PC-3 (cell line): ENCODE measurements at regions not wholly inside any gene's neighbourhood (a gene's known extent, or its start where the extent isn't known, plus 50 kb on each side); places are given as distances from the start of the nearest gene placed in this dataset.

Source experiments
- EZH2 ChIP-seq: fragments of 300-600 bp; sonication (generic); IDR thresholded peaks from one replicate; pipeline ENCODE4 v1.6.1; 2017; ENCODE audit warnings: antibody characterized with exemption, mild to moderate bottlenecking, low read length; ENCODE audit not compliant: unreplicated experiment
- TF ChIP-seq, protein P1 (sequence below): fragments of 300-600 bp; sonication (generic); conservative IDR thresholded peaks from 2 replicates; pipeline ENCODE4 v1.5.1; 2017; ENCODE audit warnings: antibody characterized with exemption, low read depth, mild to moderate bottlenecking, low read length

DNA sequence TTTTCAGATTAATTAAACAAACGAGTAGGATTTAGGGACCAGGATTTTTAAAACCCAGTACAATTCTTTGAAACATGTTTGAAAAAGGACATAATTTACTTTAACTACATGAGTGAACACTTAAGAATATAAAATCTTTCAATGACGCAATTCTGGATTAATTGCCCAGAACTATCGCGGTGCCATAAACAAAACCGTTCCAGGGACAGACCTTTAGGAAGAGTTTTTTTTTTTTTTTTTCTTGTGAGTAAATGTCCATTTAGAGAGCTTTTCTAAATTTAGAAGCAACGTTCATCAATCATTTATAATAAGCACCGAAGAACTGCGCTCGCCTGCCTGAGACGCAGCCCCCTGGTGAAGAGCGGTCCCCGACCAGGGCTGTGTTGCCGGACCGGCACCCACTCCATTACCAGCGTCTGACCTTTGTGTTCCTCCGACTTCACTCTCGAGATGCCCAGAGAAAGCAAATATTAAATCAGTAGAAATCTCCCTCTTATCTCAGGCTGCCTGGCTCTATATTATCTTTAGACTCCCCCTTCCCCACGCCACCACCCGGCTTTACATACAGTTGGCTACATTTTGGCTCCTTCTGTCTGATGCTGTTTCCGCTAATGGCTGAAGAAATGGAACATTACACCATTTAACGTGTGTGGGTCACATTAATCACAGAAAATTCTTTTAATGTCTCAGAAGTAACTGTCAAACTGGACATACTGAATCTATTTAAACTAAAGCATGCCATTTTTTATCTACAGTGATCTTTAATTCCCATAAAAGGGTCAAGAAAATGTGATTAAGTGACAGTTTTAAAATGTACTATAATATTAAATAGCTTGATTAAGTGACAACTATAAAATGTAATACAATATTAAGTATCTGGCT is 364.0 kb upstream of the MEIS1 start:
- TF ChIP-seq, protein P1, sequence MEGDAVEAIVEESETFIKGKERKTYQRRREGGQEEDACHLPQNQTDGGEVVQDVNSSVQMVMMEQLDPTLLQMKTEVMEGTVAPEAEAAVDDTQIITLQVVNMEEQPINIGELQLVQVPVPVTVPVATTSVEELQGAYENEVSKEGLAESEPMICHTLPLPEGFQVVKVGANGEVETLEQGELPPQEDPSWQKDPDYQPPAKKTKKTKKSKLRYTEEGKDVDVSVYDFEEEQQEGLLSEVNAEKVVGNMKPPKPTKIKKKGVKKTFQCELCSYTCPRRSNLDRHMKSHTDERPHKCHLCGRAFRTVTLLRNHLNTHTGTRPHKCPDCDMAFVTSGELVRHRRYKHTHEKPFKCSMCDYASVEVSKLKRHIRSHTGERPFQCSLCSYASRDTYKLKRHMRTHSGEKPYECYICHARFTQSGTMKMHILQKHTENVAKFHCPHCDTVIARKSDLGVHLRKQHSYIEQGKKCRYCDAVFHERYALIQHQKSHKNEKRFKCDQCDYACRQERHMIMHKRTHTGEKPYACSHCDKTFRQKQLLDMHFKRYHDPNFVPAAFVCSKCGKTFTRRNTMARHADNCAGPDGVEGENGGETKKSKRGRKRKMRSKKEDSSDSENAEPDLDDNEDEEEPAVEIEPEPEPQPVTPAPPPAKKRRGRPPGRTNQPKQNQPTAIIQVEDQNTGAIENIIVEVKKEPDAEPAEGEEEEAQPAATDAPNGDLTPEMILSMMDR = no peak
- TF ChIP-seq EZH2 = no peak
